H1 (cell line): ENCODE measurements at regions not wholly inside any gene's neighbourhood (a gene's known extent, or its start where the extent isn't known, plus 50 kb on each side); places are given as distances from the start of the nearest gene placed in this dataset.

Experiments used
- CBX5 ChIP-seq: fragments of 300-800, 300-1000 bp; sonication (generic); IDR thresholded peaks from 2 replicates; pipeline ENCODE4 v1.7.1; 2016; ENCODE audit warnings: antibody characterized with exemption, low read length, low read depth
- HDAC2 ChIP-seq, 2 experiments: fragments of 300-600 bp in 1 of 2; sonication (generic) in 1 of 2; IDR thresholded peaks; 2 replicates each; pipeline ENCODE4 v1.6.1; 2011 to 2012; ENCODE audit warnings: low read depth in 2 of 2, low read length in 2 of 2, mild to moderate bottlenecking in 2 of 2, moderate library complexity in 2 of 2, borderline replicate concordance in 1 of 2, inconsistent platforms in 1 of 2
- KDM5A ChIP-seq: fragments of 200-600 bp; IDR thresholded peaks from 2 replicates; pipeline ENCODE4 v1.7.1; 2012; ENCODE audit warnings: mild to moderate bottlenecking, low read length, inconsistent platforms, mixed read lengths
- POU5F1 ChIP-seq: IDR thresholded peaks from 2 replicates; pipeline ENCODE4 v1.6.1; 2011; ENCODE audit warnings: low read depth, mild to moderate bottlenecking, low read length, moderate library complexity

DNA sequence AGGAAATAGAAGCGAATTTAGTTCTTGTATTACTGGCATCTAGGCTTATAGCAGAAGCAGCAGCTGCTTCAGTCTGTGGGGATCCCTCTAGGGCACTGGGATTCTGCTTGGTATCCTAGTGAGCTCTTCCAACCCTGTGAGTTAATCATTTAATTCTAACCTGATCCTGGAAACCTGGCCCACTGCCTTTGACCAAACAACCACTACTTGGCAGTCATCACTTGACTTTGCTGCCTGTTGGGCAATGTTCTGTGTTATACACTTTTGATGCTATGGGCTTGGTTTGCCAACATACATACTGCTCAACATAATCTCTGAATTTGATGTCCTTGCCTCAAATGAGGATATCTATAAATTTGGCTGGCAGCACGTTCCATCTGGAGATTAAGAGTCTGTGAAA, 813.4 kb downstream of the ANKRD7 start (continued):
- TF ChIP-seq POU5F1 (no peak), KDM5A (no peak), CBX5 (no peak), HDAC2 (IDR thresholded peaks at IDR 0.05; ENCODE audit: borderline replicate concordance in 1 of 2, low read depth in 2 of 2, low read length in 2 of 2) (no peak)
